IMR-90 (cell line): ENCODE measurements at regions not wholly inside any gene's neighbourhood (a gene's known extent, or its start where the extent isn't known, plus 50 kb on each side); places are given as distances from the start of the nearest gene placed in this dataset.

ENCODE experiments used
- ATAC-seq: fragments of 200-7000 bp; cut with Tn5 transposase; 2 replicates; pipeline ENCODE4 v1.9.1; 2020; ENCODE audit warnings: low read depth, mild to moderate bottlenecking, moderate library complexity
- BruUV-seq: library from RNA; stranded (reverse); fragments of 400-500 nt; replicated peaks from 2 replicates; lab custom pipeline; 2021; lab: Mats Ljungman, UMichigan
- CTCF ChIA-PET: fragments of 300-600 bp; formaldehyde crosslinking; extraction: SDS; loops from one replicate; lab custom pipeline; 2021; ENCODE audit warnings: antibody characterized with exemption; lab: Yijun Ruan, JAX
- POLR2A ChIA-PET: fragments of 300-600 bp; sonication (Branson Sonifier 250); formaldehyde crosslinking; loops from one replicate; lab custom pipeline; 2022; ENCODE audit warnings: antibody characterized with exemption; ENCODE audit not compliant: unreplicated experiment; lab: Charles Lee
- DNase-seq: peaks from one replicate; pipeline ENCODE4 v3.0.0; 2013
- H2AFZ ChIP-seq: replicated peaks from 2 replicates; pipeline ENCODE3; 2013; ENCODE audit warnings: low read length, mild to moderate bottlenecking; ENCODE audit not compliant: poor library complexity
- H2AK5ac ChIP-seq: 2 replicates; pipeline ENCODE4 v1.6.1; 2013; ENCODE audit warnings: low read depth, low read length, inconsistent platforms
- H2AK9ac ChIP-seq: replicated peaks from 2 replicates; pipeline ENCODE3; 2013; ENCODE audit warnings: mild to moderate bottlenecking, low read depth, low read length, moderate library complexity; ENCODE audit not compliant: poor library complexity
- H2BK120ac ChIP-seq: 2 replicates; pipeline ENCODE4 v1.6.1; 2013; ENCODE audit warnings: low read depth, low read length, inconsistent platforms
- H2BK15ac ChIP-seq: 3 replicates; pipeline ENCODE4 v1.6.1; 2013; ENCODE audit warnings: low read depth, low read length, inconsistent platforms
- H2BK20ac ChIP-seq: 2 replicates; pipeline ENCODE4 v1.6.1; 2013; ENCODE audit warnings: low read depth, mild to moderate bottlenecking, inconsistent platforms, low read length, moderate library complexity
- H2BK5ac ChIP-seq: 2 replicates; pipeline ENCODE4 v1.6.1; 2013; ENCODE audit warnings: mild to moderate bottlenecking, low read depth, low read length, inconsistent platforms; ENCODE audit not compliant: poor library complexity, severe bottlenecking
- H3K14ac ChIP-seq: replicated peaks from 2 replicates; pipeline ENCODE4 v1.6.1; 2013; ENCODE audit warnings: low read depth, low read length, inconsistent platforms
- H3K18ac ChIP-seq: 2 replicates; pipeline ENCODE4 v1.6.1; 2013; ENCODE audit warnings: low read depth, low read length, control low read depth
- H3K23ac ChIP-seq: 2 replicates; pipeline ENCODE4 v1.6.1; 2013; ENCODE audit warnings: low read depth, low read length, inconsistent platforms
- H3K27ac ChIP-seq: 2 replicates; pipeline ENCODE4 v1.5.1; 2013; ENCODE audit warnings: mild to moderate bottlenecking, control low read depth, low read length; ENCODE audit not compliant: insufficient read depth
- H3K27me3 ChIP-seq: 2 replicates; pipeline ENCODE4 v1.6.1; 2013; ENCODE audit warnings: low read length; ENCODE audit not compliant: control insufficient read depth, insufficient read depth
- H3K36me3 ChIP-seq: 2 replicates; pipeline ENCODE4 v1.6.1; 2013; ENCODE audit warnings: low read length, mixed read lengths; ENCODE audit not compliant: control insufficient read depth, insufficient read depth
- H3K4ac ChIP-seq: 2 replicates; pipeline ENCODE4 v1.6.1; 2013; ENCODE audit warnings: low read depth, low read length, inconsistent platforms
- H3K4me1 ChIP-seq: 2 replicates; pipeline ENCODE4 v1.6.1; 2013; ENCODE audit warnings: low read length, mixed read lengths; ENCODE audit not compliant: control insufficient read depth, insufficient read depth
- H3K4me2 ChIP-seq: 2 replicates; pipeline ENCODE4 v1.6.1; 2013; ENCODE audit warnings: low read depth, mild to moderate bottlenecking, control low read depth, low read length, moderate library complexity
- H3K4me3 ChIP-seq: 2 replicates; pipeline ENCODE4 v1.5.1; 2013; ENCODE audit warnings: low read depth, mild to moderate bottlenecking, control low read depth, low read length, moderate library complexity; ENCODE audit not compliant: insufficient read depth
- H3K56ac ChIP-seq: 2 replicates; pipeline ENCODE4 v1.6.1; 2013; ENCODE audit warnings: low read length, inconsistent platforms; ENCODE audit not compliant: insufficient read depth; ENCODE audit errors: extremely low read depth
- H3K79me1 ChIP-seq, 2 experiments: 2 replicates each; pipeline ENCODE4 v1.6.1; 2013; ENCODE audit warnings: low read length in 2 of 2, inconsistent platforms in 1 of 2, low read depth in 1 of 2
- H3K9ac ChIP-seq: 2 replicates; pipeline ENCODE4 v1.6.1; 2013; ENCODE audit warnings: low read depth, low read length, control low read depth
- H3K9me1 ChIP-seq: 2 replicates; pipeline ENCODE4 v1.6.1; 2013; ENCODE audit warnings: low read length, inconsistent platforms; ENCODE audit not compliant: insufficient read depth
- H3K9me3 ChIP-seq: 2 replicates; pipeline ENCODE4 v1.6.1; 2013; ENCODE audit warnings: low read length; ENCODE audit not compliant: control insufficient read depth, insufficient read depth
- H4K20me1 ChIP-seq: 2 replicates; pipeline ENCODE4 v1.6.1; 2013; ENCODE audit warnings: low read length, inconsistent platforms; ENCODE audit not compliant: insufficient read depth
- H4K5ac ChIP-seq: 2 replicates; pipeline ENCODE4 v1.6.1; 2013; ENCODE audit warnings: mild to moderate bottlenecking, low read depth, low read length, control low read depth
- H4K8ac ChIP-seq, 2 experiments: 2 replicates each; pipeline ENCODE4 v1.6.1; 2013; ENCODE audit warnings: low read depth in 2 of 2, low read length in 2 of 2, control low read depth in 1 of 2, inconsistent platforms in 1 of 2
- H4K91ac ChIP-seq: 2 replicates; pipeline ENCODE4 v1.6.1; 2013; ENCODE audit warnings: low read depth, low read length, inconsistent platforms; ENCODE audit not compliant: insufficient read depth
- CEBPB ChIP-seq: IDR thresholded peaks from 2 replicates; pipeline ENCODE4 v1.6.1; 2012; ENCODE audit warnings: low read depth, low read length, improper control_type of control experiment
- CHD1 ChIP-seq: IDR thresholded peaks from 2 replicates; pipeline ENCODE4 v1.6.1; 2012; ENCODE audit warnings: low read depth, low read length, improper control_type of control experiment
- MAFK ChIP-seq: IDR thresholded peaks from 2 replicates; pipeline ENCODE4 v1.6.1; 2012; ENCODE audit warnings: low read depth, low read length, improper control_type of control experiment
- MAZ ChIP-seq: IDR thresholded peaks from 2 replicates; pipeline ENCODE4 v1.6.1; 2012; ENCODE audit warnings: low read depth, mild to moderate bottlenecking, low read length, improper control_type of control experiment, moderate library complexity, borderline replicate concordance
- MXI1 ChIP-seq: IDR thresholded peaks from 2 replicates; pipeline ENCODE4 v1.6.1; 2012; ENCODE audit warnings: low read depth, mild to moderate bottlenecking, low read length, moderate library complexity, borderline replicate concordance
- POLR2A ChIP-seq: IDR thresholded peaks from 2 replicates; pipeline ENCODE4 v1.6.1; 2012; ENCODE audit warnings: mild to moderate bottlenecking, low read depth, low read length
- RAD21 ChIP-seq: IDR thresholded peaks from 2 replicates; pipeline ENCODE4 v1.6.1; 2012; ENCODE audit warnings: low read length, improper control_type of control experiment
- RFX5 ChIP-seq: IDR thresholded peaks from 2 replicates; pipeline ENCODE4 v1.8.0; 2012; ENCODE audit warnings: low read depth, mild to moderate bottlenecking, low read length, moderate library complexity
- SMC3 ChIP-seq: fragments of 150-350 bp; IDR thresholded peaks from 2 replicates; pipeline ENCODE4 v1.6.1; 2016; ENCODE audit warnings: low read depth, mild to moderate bottlenecking, antibody characterized with exemption, low read length, moderate library complexity
- WGBS, 2 experiments: methylation state at CpG; one replicate each; pipeline versions ENCODE4 v1.1.5 to v1.1.7; 2013; ENCODE audit warnings: missing lambda C conversion rate in 2 of 2; ENCODE audit not compliant: insufficient read length in 1 of 2; ENCODE audit errors: extremely low coverage in 2 of 2; 5-methylcytosine and 5-hydroxymethylcytosine counted together
- dilution Hi-C: fragments of 300-500 bp; cut with HindIII; formaldehyde crosslinking; loops from one replicate; pipeline ENCODE4 v1.14.3; 2018; ENCODE audit warnings: low sequenced_read_pairs; ENCODE audit not compliant: unreplicated experiment
- in situ Hi-C: fragments of 300-500 bp; cut with MboI; formaldehyde crosslinking; loops from 3 replicates; pipeline ENCODE4 v1.14.3; 2019; ENCODE audit warnings: low sequenced_read_pairs, inconsistent platforms, mixed read lengths
- intact Hi-C: fragments of 100-400 bp; cut with micrococcal nuclease; formaldehyde crosslinking; loops from 2 replicates; pipeline ENCODE4 v1.10.0; 2022
- TF ChIP-seq, protein P1 (sequence below): fragments of 150-350 bp; IDR thresholded peaks from 2 replicates; pipeline ENCODE4 v1.6.1; 2017; ENCODE audit warnings: mild to moderate bottlenecking, antibody characterized with exemption, low read length, low read depth
- TF ChIP-seq, protein P2 (sequence below): fragments of 150-350 bp; IDR thresholded peaks from 2 replicates; pipeline ENCODE4 v1.6.1; 2016; ENCODE audit warnings: low read depth, mild to moderate bottlenecking, low read length, moderate library complexity, borderline replicate concordance

DNA sequence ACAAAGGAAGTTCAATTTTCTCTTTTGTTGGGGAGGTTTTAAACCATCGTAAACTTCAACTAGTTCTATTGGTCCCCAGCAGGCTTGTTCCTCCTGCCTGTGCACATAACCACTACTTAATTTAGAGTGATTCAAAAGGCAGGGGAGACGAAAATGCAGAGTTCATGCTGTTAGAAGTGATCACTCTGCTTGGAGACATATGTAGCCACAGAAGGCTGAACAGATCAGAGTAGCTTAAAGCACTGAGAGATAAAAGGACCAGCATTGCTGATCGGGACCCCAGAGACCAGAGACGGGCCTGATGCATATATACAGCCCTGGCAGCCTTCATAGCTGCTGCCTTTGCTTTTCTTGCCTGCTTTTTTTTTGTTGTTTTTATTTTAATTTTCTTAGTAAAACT, 662.0 kb upstream of the CPEB2 start:
- H3K23ac ChIP-seq: no peak overlapping the region
- H3K9me1 ChIP-seq: no peaks in the 10 kb centered on the region
- no peak overlapping the region for H4K5ac ChIP-seq
- intact Hi-C loops: loop anchor here (10.0 kb wide), 1 partner anchor 686 kb away; no protein-coding TSS in a partner anchor
- no peak overlapping the region for H2AK5ac ChIP-seq
- in situ Hi-C loops: no loop called here
- H3K4me3 ChIP-seq: no peak overlapping the region
- no peak for ATAC-seq
- no peak overlapping the region for H3K56ac ChIP-seq
- H3K36me3 ChIP-seq: no peaks in the 10 kb centered on the region
- dilution Hi-C loops: no loop called here
- H3K79me1 ChIP-seq: no peaks in the 10 kb centered on the region
- no peaks in the 10 kb centered on the region for H4K20me1 ChIP-seq
- ChIA-PET POLR2A (no interaction called here), CTCF (interaction anchor here (0.6 kb wide), 1 partner anchor 1691 kb away, joined by 13 read pairs; no protein-coding TSS in a partner anchor)
- no peak overlapping the region for H2BK15ac ChIP-seq
- H3K9ac ChIP-seq: no peak overlapping the region
- DNase-seq: no peak
- no peak overlapping the region for H2BK20ac ChIP-seq
- no peak overlapping the region for H3K4ac ChIP-seq
- H3K27me3 ChIP-seq: no peaks in the 10 kb centered on the region; the same call in 1 of the 2 replicates
- no peak overlapping the region for H2AK9ac ChIP-seq
- no peaks in the 10 kb centered on the region for H3K9me3 ChIP-seq
- H2BK5ac ChIP-seq: no peak overlapping the region
- no peak overlapping the region for H3K27ac ChIP-seq
- no peak for TF ChIP-seq CEBPB
- TF ChIP-seq MAFK: no peak
- TF ChIP-seq RFX5: no peak
- TF ChIP-seq MXI1: no peak
- TF ChIP-seq CHD1: no peak
- no peak for TF ChIP-seq RAD21
- TF ChIP-seq, protein P1, sequence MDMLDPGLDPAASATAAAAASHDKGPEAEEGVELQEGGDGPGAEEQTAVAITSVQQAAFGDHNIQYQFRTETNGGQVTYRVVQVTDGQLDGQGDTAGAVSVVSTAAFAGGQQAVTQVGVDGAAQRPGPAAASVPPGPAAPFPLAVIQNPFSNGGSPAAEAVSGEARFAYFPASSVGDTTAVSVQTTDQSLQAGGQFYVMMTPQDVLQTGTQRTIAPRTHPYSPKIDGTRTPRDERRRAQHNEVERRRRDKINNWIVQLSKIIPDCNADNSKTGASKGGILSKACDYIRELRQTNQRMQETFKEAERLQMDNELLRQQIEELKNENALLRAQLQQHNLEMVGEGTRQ: no peak
- TF ChIP-seq MAZ: no peak
- TF ChIP-seq, protein P2, sequence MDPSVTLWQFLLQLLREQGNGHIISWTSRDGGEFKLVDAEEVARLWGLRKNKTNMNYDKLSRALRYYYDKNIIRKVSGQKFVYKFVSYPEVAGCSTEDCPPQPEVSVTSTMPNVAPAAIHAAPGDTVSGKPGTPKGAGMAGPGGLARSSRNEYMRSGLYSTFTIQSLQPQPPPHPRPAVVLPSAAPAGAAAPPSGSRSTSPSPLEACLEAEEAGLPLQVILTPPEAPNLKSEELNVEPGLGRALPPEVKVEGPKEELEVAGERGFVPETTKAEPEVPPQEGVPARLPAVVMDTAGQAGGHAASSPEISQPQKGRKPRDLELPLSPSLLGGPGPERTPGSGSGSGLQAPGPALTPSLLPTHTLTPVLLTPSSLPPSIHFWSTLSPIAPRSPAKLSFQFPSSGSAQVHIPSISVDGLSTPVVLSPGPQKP: no peak
- no peak for TF ChIP-seq SMC3
- TF ChIP-seq POLR2A: no peak
- H3K4me2 ChIP-seq: no peak overlapping the region
- H2AFZ ChIP-seq: no peak overlapping the region
- H3K14ac ChIP-seq: no peak overlapping the region
- 40% methylated on average over 1 of the region's 4 CpGs; no CpG with 5 or more reads in 1 of the 2 experiments for WGBS, 2 experiments
- no TSS peak for BruUV-seq
- H2BK120ac ChIP-seq: no peak overlapping the region
- no peak overlapping the region for H4K8ac ChIP-seq
- H4K91ac ChIP-seq: no peak overlapping the region
- no peaks in the 10 kb centered on the region for H3K4me1 ChIP-seq
- no peak overlapping the region for H3K18ac ChIP-seq
